ENCODE measurements at regions not wholly inside any gene's neighbourhood (a gene's known extent, or its start where the extent isn't known, plus 50 kb on each side); places are given as distances from the start of the nearest gene placed in this dataset.

DNA sequence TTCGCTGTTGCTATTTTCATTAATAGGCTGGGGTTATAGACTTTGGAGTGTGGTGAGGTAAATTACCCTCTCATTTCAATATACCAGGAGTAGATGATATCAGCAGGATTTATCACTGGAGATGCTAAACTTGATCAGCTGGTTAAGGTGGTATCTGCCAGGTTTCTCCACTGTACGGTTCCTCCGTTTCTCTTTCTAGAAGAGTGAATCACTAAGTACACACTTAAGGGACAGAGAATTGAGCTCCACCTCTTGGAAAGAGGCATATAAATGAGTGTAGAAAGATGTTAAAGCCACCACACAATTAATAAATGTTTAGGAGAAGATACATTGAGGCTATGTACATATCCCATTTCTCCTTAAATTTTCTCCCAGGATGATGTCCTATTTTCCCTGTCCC, 277.4 kb upstream of the GRIP1 start:
- Histone ChIP-seq H2AFZ (ENCODE audit: control insufficient read depth, low read length) (no peak overlapping the region), H3K9me3 (ENCODE audit: control insufficient read depth, low read depth, low read length) (no peaks in the 10 kb centered on the region), H3K79me2 (ENCODE audit: control insufficient read depth, insufficient read depth, low read length) (no peaks in the 10 kb centered on the region), H3K4me3 (ENCODE audit: control insufficient read depth in 2 of 3, extremely low read depth in 1 of 3, insufficient read depth in 2 of 3, low read depth in 1 of 3, low read length in 3 of 3) (no peak overlapping the region), H4K20me1 (ENCODE audit: control insufficient read depth, extremely low read depth, insufficient read depth, low read length) (no peaks in the 10 kb centered on the region), H3K36me3 (ENCODE audit: control insufficient read depth in 2 of 2, extremely low read depth in 1 of 2, insufficient read depth in 2 of 2, low read length in 2 of 2) (no peaks in the 10 kb centered on the region), H3K4me1 (ENCODE audit: control insufficient read depth, extremely low read depth, insufficient read depth, low read length) (peaks cover 7% of the 10 kb centered on the region), H3K9me1 (ENCODE audit: control insufficient read depth, extremely low read depth, insufficient read depth, low read length) (no peaks in the 10 kb centered on the region), H3K9ac (ENCODE audit: control insufficient read depth, extremely low read depth, insufficient read depth, low read length) (no peak overlapping the region), H3K4me2 (ENCODE audit: control insufficient read depth, extremely low read depth, insufficient read depth, low read depth, low read length) (no peak overlapping the region), H3K27me3 (ENCODE audit: control insufficient read depth, extremely low read depth, insufficient read depth, low read length) (no peaks in the 10 kb centered on the region), H3K27ac (ENCODE audit: control insufficient read depth, insufficient read depth, low read length) (no peak overlapping the region)
- dilution Hi-C loops (cut with MboI; ENCODE audit: extremely low pct_ligation_motif_present, low sequenced_read_pairs): no loop called here
- TF ChIP-seq, protein P1, sequence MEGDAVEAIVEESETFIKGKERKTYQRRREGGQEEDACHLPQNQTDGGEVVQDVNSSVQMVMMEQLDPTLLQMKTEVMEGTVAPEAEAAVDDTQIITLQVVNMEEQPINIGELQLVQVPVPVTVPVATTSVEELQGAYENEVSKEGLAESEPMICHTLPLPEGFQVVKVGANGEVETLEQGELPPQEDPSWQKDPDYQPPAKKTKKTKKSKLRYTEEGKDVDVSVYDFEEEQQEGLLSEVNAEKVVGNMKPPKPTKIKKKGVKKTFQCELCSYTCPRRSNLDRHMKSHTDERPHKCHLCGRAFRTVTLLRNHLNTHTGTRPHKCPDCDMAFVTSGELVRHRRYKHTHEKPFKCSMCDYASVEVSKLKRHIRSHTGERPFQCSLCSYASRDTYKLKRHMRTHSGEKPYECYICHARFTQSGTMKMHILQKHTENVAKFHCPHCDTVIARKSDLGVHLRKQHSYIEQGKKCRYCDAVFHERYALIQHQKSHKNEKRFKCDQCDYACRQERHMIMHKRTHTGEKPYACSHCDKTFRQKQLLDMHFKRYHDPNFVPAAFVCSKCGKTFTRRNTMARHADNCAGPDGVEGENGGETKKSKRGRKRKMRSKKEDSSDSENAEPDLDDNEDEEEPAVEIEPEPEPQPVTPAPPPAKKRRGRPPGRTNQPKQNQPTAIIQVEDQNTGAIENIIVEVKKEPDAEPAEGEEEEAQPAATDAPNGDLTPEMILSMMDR (optimal IDR thresholded peaks at IDR 0.05 in 1 of 3, IDR thresholded peaks at IDR 0.05 in 1 of 3, conservative IDR thresholded peaks at IDR 0.05 in 1 of 3; ENCODE audit: extremely low read depth in 1 of 3, insufficient read depth in 2 of 3, low read length in 3 of 3): no peak
- no peak for TF ChIP-seq EZH2 (IDR thresholded peaks at IDR 0.05; ENCODE audit: low read length)
- DNase-seq (ENCODE audit: low read depth, low spot score) (no peak), FAIRE-seq (no peak)

DNA sequence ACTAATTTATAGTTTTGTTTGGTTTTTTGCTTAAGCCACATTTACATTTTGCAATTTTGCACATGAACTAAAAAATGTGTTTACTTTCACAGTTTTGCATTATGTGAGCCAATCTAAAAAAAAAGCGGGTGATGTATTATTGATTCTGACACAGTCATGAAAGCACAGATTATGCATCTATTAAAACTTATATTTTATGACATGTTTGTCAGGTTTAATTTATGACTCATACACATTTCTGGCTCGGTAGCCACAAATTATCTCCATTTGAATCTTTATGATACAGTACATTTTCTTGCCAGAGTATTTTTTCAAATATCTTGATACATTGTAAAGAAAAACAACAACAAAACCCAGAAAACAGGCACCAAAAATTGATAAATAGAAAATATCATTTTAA, 280.4 kb upstream of the GRIP1 start:
- FAIRE-seq: no peak
- dilution Hi-C loops (cut with MboI; ENCODE audit: extremely low pct_ligation_motif_present, low sequenced_read_pairs): no loop called here
- Histone ChIP-seq H4K20me1 (ENCODE audit: control insufficient read depth, extremely low read depth, insufficient read depth, low read length) (no peaks in the 10 kb centered on the region), H3K9me3 (ENCODE audit: control insufficient read depth, low read depth, low read length) (no peaks in the 10 kb centered on the region), H2AFZ (ENCODE audit: control insufficient read depth, low read length) (no peak overlapping the region), H3K4me3 (ENCODE audit: control insufficient read depth in 2 of 3, extremely low read depth in 1 of 3, insufficient read depth in 2 of 3, low read depth in 1 of 3, low read length in 3 of 3) (no peak overlapping the region), H3K27ac (ENCODE audit: control insufficient read depth, insufficient read depth, low read length) (no peak overlapping the region), H3K4me1 (ENCODE audit: control insufficient read depth, extremely low read depth, insufficient read depth, low read length) (peaks cover 10% of the 10 kb centered on the region), H3K36me3 (ENCODE audit: control insufficient read depth in 2 of 2, extremely low read depth in 1 of 2, insufficient read depth in 2 of 2, low read length in 2 of 2) (no peaks in the 10 kb centered on the region), H3K4me2 (ENCODE audit: control insufficient read depth, extremely low read depth, insufficient read depth, low read depth, low read length) (no peak overlapping the region), H3K9ac (ENCODE audit: control insufficient read depth, extremely low read depth, insufficient read depth, low read length) (no peak overlapping the region), H3K79me2 (ENCODE audit: control insufficient read depth, insufficient read depth, low read length) (no peaks in the 10 kb centered on the region), H3K27me3 (ENCODE audit: control insufficient read depth, extremely low read depth, insufficient read depth, low read length) (no peaks in the 10 kb centered on the region), H3K9me1 (ENCODE audit: control insufficient read depth, extremely low read depth, insufficient read depth, low read length) (no peaks in the 10 kb centered on the region)
- no peak for TF ChIP-seq EZH2 (IDR thresholded peaks at IDR 0.05; ENCODE audit: low read length)
- TF ChIP-seq, protein P1 (optimal IDR thresholded peaks at IDR 0.05 in 1 of 3, IDR thresholded peaks at IDR 0.05 in 1 of 3, conservative IDR thresholded peaks at IDR 0.05 in 1 of 3; ENCODE audit: extremely low read depth in 1 of 3, insufficient read depth in 2 of 3, low read length in 3 of 3): no peak
- no peak for DNase-seq (ENCODE audit: low read depth, low spot score)

Measured in keratinocyte (primary cell).